ENCODE measurements at regions not wholly inside any gene's neighbourhood (a gene's known extent, or its start where the extent isn't known, plus 50 kb on each side); places are given as distances from the start of the nearest gene placed in this dataset.
"Not testable (repeated sequence)": the region's sequence is repeated elsewhere in the genome, so short reads cannot be mapped to it uniquely, and the experiment has no call there.

- no peak overlapping the region for H3K4me3 ChIP-seq
- intact Hi-C loops (cut with DNase I): no loop called here
- no peak for ATAC-seq
- H3K9me3 ChIP-seq: no peaks in the 10 kb centered on the region
- H3K27me3 ChIP-seq (ENCODE audit: insufficient read depth in 3 of 3, low read length in 2 of 3): no peaks in the 10 kb centered on the region
- DNase-seq: no peak
- WGBS, 3 donors: 47 to 61% (median 54%) methylated on average over 3 of the region's 3 CpGs
- H3K4me1 ChIP-seq: no peaks in the 10 kb centered on the region
- H3K36me3 ChIP-seq (ENCODE audit: insufficient read depth in 1 of 2, low read depth in 1 of 2): no peaks in the 10 kb centered on the region
- TF ChIP-seq CTCF (IDR thresholded peaks at IDR 0.05): no peak
- H3K27ac ChIP-seq: no peak overlapping the region
These were observed 72.1 kb upstream of the PLAAT1 start for GRCh38 chr3:193168931-193169330.

- Histone ChIP-seq H3K27ac (no peak overlapping the region), H3K4me1 (no peaks in the 10 kb centered on the region), H3K4me3 (no peak overlapping the region), H3K27me3 (ENCODE audit: insufficient read depth in 3 of 3, low read length in 2 of 3) (no peaks in the 10 kb centered on the region), H3K36me3 (ENCODE audit: insufficient read depth in 1 of 2, low read depth in 1 of 2) (no peaks in the 10 kb centered on the region), H3K9me3 (no peaks in the 10 kb centered on the region)
- ATAC-seq (no peak), DNase-seq (no peak)
- WGBS, 3 donors: 75 to 89% (median 81%) methylated on average over 1 of the region's 1 CpG
- no peak for TF ChIP-seq CTCF (IDR thresholded peaks at IDR 0.05)
- intact Hi-C loops (cut with DNase I): no loop called here
These were observed 66.9 kb upstream of the PLAAT1 start for GRCh38 chr3:193174140-193174539.

- intact Hi-C loops (cut with DNase I); DNase-seq; ATAC-seq; H3K36me3 ChIP-seq (ENCODE audit: insufficient read depth in 1 of 2, low read depth in 1 of 2); H3K9me3 ChIP-seq; H3K4me1 ChIP-seq; H3K27me3 ChIP-seq (ENCODE audit: insufficient read depth in 3 of 3, low read length in 2 of 3); H3K4me3 ChIP-seq; H3K27ac ChIP-seq: not testable (repeated sequence)
- WGBS, 3 donors: 79 to 80% (median 79%) methylated on average over 8 of the region's 8 CpGs
These were observed 61.5 kb upstream of the PLAAT1 start for GRCh38 chr3:193179332-193180012.

GRCh38 chr3:193187070-193187722 is 53.8 kb upstream of the PLAAT1 start:
- no peak for DNase-seq
- intact Hi-C loops (cut with DNase I): no loop called here
- H3K36me3 ChIP-seq (ENCODE audit: insufficient read depth in 1 of 2, low read depth in 1 of 2): no peaks in the 10 kb centered on the region
- no peak for ATAC-seq
- WGBS, 3 donors: 81 to 88% (median 82%) methylated on average over 6 of the region's 6 CpGs
- H3K4me1 ChIP-seq: no peaks in the 10 kb centered on the region
- no peak for TF ChIP-seq CTCF (IDR thresholded peaks at IDR 0.05)
- no peak overlapping the region for H3K27ac ChIP-seq
- no peak overlapping the region for H3K4me3 ChIP-seq
- no peaks in the 10 kb centered on the region for H3K27me3 ChIP-seq (ENCODE audit: insufficient read depth in 3 of 3, low read length in 2 of 3)
- H3K9me3 ChIP-seq: no peaks in the 10 kb centered on the region

GRCh38 chr3:193190146-193190786 is 50.8 kb upstream of the PLAAT1 start:
- intact Hi-C loops (cut with DNase I): loop anchor here (5.0 kb wide), 1 partner anchor 382 kb away; no protein-coding TSS in a partner anchor
- Histone ChIP-seq H3K4me1 (no peaks in the 10 kb centered on the region), H3K36me3 (ENCODE audit: insufficient read depth in 1 of 2, low read depth in 1 of 2) (no peaks in the 10 kb centered on the region), H3K27me3 (ENCODE audit: insufficient read depth in 3 of 3, low read length in 2 of 3) (no peaks in the 10 kb centered on the region), H3K4me3 (no peak overlapping the region), H3K9me3 (no peaks in the 10 kb centered on the region), H3K27ac (no peak overlapping the region)
- DNase-seq (no peak), ATAC-seq (peak; percentile 65 to 89 (median 81))
- peak; percentile 57 for TF ChIP-seq CTCF (IDR thresholded peaks at IDR 0.05)
- WGBS, 3 donors: 34 to 40% (median 40%) methylated on average over 2 of the region's 2 CpGs

All from psoas muscle (tissue), 7 donors.